ENCODE measurements at regions not wholly inside any gene's neighbourhood (a gene's known extent, or its start where the extent isn't known, plus 50 kb on each side); places are given as distances from the start of the nearest gene placed in this dataset.

DNA sequence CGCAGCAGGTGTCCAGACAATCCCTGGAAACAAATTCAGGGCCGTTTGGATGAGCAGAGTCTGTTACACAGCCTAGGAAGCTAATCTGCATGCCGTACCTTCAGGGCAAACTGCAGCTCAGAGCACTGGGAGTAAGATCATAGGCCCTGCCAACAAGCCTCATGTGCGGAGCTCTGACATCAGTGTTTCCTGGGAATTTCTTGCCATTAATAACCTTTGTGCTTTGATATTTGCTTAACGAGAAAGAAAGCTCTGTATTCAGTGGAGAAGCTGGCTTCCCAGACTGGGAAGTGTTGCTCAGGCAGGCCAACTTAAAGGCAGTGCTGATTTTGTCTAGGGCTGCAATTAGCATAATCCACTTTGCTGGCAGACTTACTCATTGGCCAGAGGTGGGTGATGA lies 116.1 kb upstream of the KLHL25 start:
- Mint-ChIP-seq H3K36me3 (no peaks in the 10 kb centered on the region), H3K4me3 (no peak overlapping the region)

DNA sequence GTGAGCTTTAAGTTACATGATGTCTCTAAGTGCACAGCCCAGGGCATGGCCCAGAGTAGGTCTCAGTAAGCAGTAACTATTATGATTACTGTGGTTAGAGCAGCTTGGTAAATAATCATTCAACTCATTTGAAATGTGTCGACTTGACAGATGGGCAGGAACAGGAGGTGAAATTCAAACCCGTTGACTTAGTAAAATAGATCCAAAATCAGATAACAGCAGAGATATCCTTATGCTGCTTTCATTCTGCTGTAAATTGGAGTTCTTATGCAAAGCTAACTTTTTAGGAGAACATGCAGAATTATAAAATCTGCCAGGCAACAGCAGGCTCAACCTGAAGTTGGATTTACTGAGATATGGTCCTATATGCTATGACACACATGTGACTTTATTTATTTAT lies 118.7 kb upstream of the KLHL25 start:
- ATAC-seq (no peak), DNase-seq (ENCODE audit: low spot score in 2 of 2) (no peak)
- Mint-ChIP-seq H3K9me3 (no peaks in the 10 kb centered on the region), H3K4me1 (no peaks in the 10 kb centered on the region), H3K4me3 (no peak overlapping the region), H3K27ac (no peak overlapping the region), H3K36me3 (no peaks in the 10 kb centered on the region)

More for the DNA sequence above, 116.1 kb upstream of the KLHL25 start:
- no peak for DNase-seq (ENCODE audit: low spot score in 2 of 2)
- no peak for ATAC-seq
- Mint-ChIP-seq H3K9me3 (no peaks in the 10 kb centered on the region), H3K4me1 (no peaks in the 10 kb centered on the region), H3K27ac (no peak overlapping the region)

GRCh38 chr15:85920956-85921355 lies 126.2 kb upstream of the KLHL25 start:
- Mint-ChIP-seq H3K36me3 (no peaks in the 10 kb centered on the region), H3K4me1 (no peaks in the 10 kb centered on the region), H3K4me3 (no peak overlapping the region), H3K27ac (no peak overlapping the region), H3K9me3 (no peaks in the 10 kb centered on the region)
- ATAC-seq (no peak), DNase-seq (ENCODE audit: low spot score in 2 of 2) (no peak)

- Mint-ChIP-seq H3K9me3 (no peaks in the 10 kb centered on the region), H3K4me1 (peaks cover 13% of the 10 kb centered on the region), H3K27ac (no peak overlapping the region), H3K36me3 (no peaks in the 10 kb centered on the region), H3K4me3 (no peak overlapping the region)
- ATAC-seq (no peak), DNase-seq (ENCODE audit: low spot score in 2 of 2) (no peak)
Measured at GRCh38 chr15:85924088-85924487, 129.4 kb upstream of the KLHL25 start.

- peaks cover 13% of the 10 kb centered on the region for H3K4me1 Mint-ChIP-seq
Measured at GRCh38 chr15:85925649-85926237, 131.0 kb upstream of the KLHL25 start.

DNA sequence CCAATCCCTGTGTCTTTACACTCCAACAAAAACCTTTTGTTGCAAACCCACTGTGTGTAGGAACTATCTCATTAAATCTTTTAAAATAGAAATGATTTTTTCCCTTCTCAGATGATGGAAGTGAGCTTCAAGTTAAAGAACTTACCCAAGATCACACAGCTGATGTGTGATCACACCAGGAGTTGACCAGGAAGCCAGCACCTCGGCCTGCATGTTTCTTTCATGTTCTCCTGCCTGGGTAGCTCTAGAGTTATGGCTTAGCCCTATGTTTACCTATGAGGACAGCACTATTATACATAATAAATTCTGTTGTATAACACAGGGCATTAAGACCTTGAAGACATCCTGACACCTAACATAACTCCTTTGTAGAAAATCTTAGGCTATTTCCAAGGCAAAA lies 132.1 kb upstream of the KLHL25 start:
- Mint-ChIP-seq H3K9me3 (no peaks in the 10 kb centered on the region), H3K27ac (no peak overlapping the region), H3K4me1 (peaks cover 20% of the 10 kb centered on the region), H3K36me3 (no peaks in the 10 kb centered on the region), H3K4me3 (no peak overlapping the region)
- DNase-seq (ENCODE audit: low spot score in 2 of 2) (no peak), ATAC-seq (no peak)

More at GRCh38 chr15:85925649-85926237, 131.0 kb upstream of the KLHL25 start:
- ATAC-seq = no peak
- H3K27ac Mint-ChIP-seq = no peak overlapping the region
- no peak overlapping the region for H3K4me3 Mint-ChIP-seq
- no peaks in the 10 kb centered on the region for H3K9me3 Mint-ChIP-seq
- H3K36me3 Mint-ChIP-seq = no peaks in the 10 kb centered on the region
- no peak for DNase-seq (ENCODE audit: low spot score in 2 of 2)

DNA sequence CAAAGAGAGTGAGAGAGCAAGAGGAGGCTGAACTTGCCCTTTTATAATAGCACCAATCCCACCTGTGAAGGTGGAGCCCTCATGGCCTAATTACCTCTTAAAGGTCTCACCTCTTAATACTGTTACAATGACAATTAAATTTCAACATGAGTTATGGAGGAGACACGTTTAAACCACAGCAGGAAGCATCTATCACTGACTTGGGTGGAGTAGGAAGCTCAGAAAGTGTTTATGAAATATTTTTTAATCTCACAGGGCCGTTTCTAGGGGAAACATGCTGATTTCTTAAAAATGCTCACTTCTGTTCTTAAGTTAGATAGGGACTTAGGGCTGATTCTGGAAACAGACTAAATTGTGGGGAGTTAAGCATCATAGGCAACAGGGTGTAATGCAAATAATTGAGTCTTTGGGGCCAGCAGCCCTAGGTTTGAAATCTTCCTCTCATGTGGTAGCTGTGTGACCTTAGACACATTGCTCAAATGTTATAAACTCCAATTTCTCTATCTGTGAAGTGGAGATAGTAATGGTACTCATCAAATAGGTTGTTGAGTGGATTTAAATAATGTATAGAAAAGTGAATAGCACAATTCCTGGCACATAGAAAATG lies 133.3 kb upstream of the KLHL25 start:
- DNase-seq (ENCODE audit: low spot score in 2 of 2) (no peak), ATAC-seq (no peak)
- Mint-ChIP-seq H3K4me1 (peaks cover 20% of the 10 kb centered on the region), H3K4me3 (no peak overlapping the region), H3K36me3 (no peaks in the 10 kb centered on the region), H3K27ac (no peak overlapping the region), H3K9me3 (no peaks in the 10 kb centered on the region)

- H3K9me3 Mint-ChIP-seq = no peaks in the 10 kb centered on the region
- no peak for DNase-seq (ENCODE audit: low spot score in 2 of 2)
- no peaks in the 10 kb centered on the region for H3K36me3 Mint-ChIP-seq
- H3K4me3 Mint-ChIP-seq = no peak overlapping the region
- peaks cover 20% of the 10 kb centered on the region for H3K4me1 Mint-ChIP-seq
- no peak overlapping the region for H3K27ac Mint-ChIP-seq
- no peak for ATAC-seq
Measured at GRCh38 chr15:85929786-85930185, 135.1 kb upstream of the KLHL25 start.

DNA sequence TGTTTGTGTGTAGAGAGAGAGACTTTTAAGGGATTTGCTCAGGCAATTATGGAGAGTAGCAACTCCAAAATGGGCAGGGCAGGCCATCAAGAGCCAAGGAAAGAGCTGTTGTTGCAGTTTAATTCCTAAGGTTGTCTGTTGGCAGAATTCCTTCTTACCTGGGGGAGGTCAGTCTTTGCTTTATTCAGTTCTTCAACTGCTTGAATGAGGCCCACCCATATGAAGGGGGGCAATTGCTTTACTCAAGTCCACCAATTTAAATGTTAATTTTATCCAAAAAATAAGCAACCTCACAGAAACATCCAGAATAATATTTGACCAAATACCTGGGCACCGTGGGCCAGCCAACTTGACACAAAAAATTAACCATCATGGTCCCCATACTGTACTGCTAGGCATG lies 137.7 kb upstream of the KLHL25 start:
- Mint-ChIP-seq H3K4me3 (no peak overlapping the region), H3K4me1 (peaks cover 17% of the 10 kb centered on the region), H3K36me3 (no peaks in the 10 kb centered on the region), H3K9me3 (no peaks in the 10 kb centered on the region), H3K27ac (no peak overlapping the region)
- no peak for DNase-seq (ENCODE audit: low spot score in 2 of 2)
- ATAC-seq = no peak

GRCh38 chr15:85934691-85935090 lies 140.0 kb upstream of the KLHL25 start:
- Mint-ChIP-seq H3K27ac (no peak overlapping the region), H3K36me3 (no peaks in the 10 kb centered on the region), H3K4me3 (no peak overlapping the region), H3K4me1 (peaks cover 7% of the 10 kb centered on the region), H3K9me3 (no peaks in the 10 kb centered on the region)
- ATAC-seq (no peak), DNase-seq (ENCODE audit: low spot score in 2 of 2) (no peak)

DNA sequence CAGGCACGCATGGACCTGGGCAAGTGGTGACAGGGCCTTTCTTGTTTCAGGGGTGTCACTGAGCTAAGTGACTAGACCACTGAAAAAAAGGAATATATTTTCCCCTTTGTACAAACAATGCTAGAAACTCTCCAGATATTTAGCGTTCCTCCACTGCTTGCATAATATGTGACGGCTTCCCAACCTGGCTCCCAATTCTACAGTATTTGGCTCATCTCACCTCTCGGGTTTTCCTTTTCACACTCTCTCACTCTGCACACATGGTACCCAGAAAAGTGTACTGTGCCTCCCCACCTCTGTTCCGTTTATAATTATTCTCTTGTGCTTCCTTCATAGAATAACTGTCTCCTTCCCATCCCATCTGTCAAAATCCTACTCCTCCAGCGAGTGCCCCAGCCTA lies 140.5 kb upstream of the KLHL25 start:
- no peak overlapping the region for H3K27ac Mint-ChIP-seq
- H3K36me3 Mint-ChIP-seq = no peaks in the 10 kb centered on the region
- ATAC-seq = no peak
- peaks cover 7% of the 10 kb centered on the region for H3K4me1 Mint-ChIP-seq
- H3K9me3 Mint-ChIP-seq = no peaks in the 10 kb centered on the region
- no peak for DNase-seq (ENCODE audit: low spot score in 2 of 2)
- H3K4me3 Mint-ChIP-seq = no peak overlapping the region

- Mint-ChIP-seq H3K36me3 (no peaks in the 10 kb centered on the region), H3K4me1 (no peaks in the 10 kb centered on the region), H3K4me3 (no peak overlapping the region), H3K27ac (no peak overlapping the region), H3K9me3 (no peaks in the 10 kb centered on the region)
- ATAC-seq (no peak), DNase-seq (ENCODE audit: low spot score in 2 of 2) (no peak)
Measured at GRCh38 chr15:85937661-85938060, 142.0 kb upstream of the AGBL1 start.

- no peak for ATAC-seq
- H3K4me1 Mint-ChIP-seq = no peaks in the 10 kb centered on the region
- no peak overlapping the region for H3K27ac Mint-ChIP-seq
- no peak overlapping the region for H3K4me3 Mint-ChIP-seq
- H3K36me3 Mint-ChIP-seq = no peaks in the 10 kb centered on the region
- no peaks in the 10 kb centered on the region for H3K9me3 Mint-ChIP-seq
- DNase-seq (ENCODE audit: low spot score in 2 of 2) = no peak
Measured at GRCh38 chr15:85941186-85941855, 138.3 kb upstream of the AGBL1 start.

GRCh38 chr15:85942632-85943031 lies 137.0 kb upstream of the AGBL1 start:
- Mint-ChIP-seq H3K9me3 (no peaks in the 10 kb centered on the region), H3K4me1 (no peaks in the 10 kb centered on the region), H3K4me3 (no peak overlapping the region), H3K27ac (no peak overlapping the region), H3K36me3 (no peaks in the 10 kb centered on the region)
- no peak for DNase-seq (ENCODE audit: low spot score in 2 of 2)
- no peak for ATAC-seq

- no peak overlapping the region for H3K27ac Mint-ChIP-seq
- H3K4me3 Mint-ChIP-seq = no peak overlapping the region
- DNase-seq (ENCODE audit: low spot score in 2 of 2) (no peak), ATAC-seq (no peak)
- H3K4me1 Mint-ChIP-seq = no peaks in the 10 kb centered on the region
- H3K9me3 Mint-ChIP-seq = no peaks in the 10 kb centered on the region
- no peaks in the 10 kb centered on the region for H3K36me3 Mint-ChIP-seq
Measured at GRCh38 chr15:85943151-85943550, 136.5 kb upstream of the AGBL1 start.

DNA sequence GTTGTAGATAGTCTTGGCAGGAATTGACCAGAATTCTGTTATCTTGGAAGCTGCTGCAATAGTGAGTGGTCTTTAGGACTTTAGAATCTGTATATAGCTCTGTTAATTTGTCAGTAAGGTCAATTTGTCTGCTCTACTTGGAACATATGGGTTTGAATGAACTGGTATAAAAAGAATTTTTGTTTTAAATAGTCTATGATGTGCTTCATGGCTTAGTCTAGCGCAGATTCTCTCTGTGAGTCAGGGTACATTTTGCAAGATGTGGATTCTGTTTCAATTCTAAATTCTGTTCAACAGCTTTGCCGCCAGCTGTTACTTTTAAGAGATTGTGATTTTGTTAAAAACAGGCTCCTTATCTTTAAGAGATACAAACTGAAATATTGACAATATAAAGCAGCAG lies 135.9 kb upstream of the AGBL1 start:
- H3K4me1 Mint-ChIP-seq = no peaks in the 10 kb centered on the region
- H3K4me3 Mint-ChIP-seq = no peak overlapping the region
- H3K36me3 Mint-ChIP-seq = no peaks in the 10 kb centered on the region
- no peaks in the 10 kb centered on the region for H3K9me3 Mint-ChIP-seq
- no peak overlapping the region for H3K27ac Mint-ChIP-seq
- no peak for DNase-seq (ENCODE audit: low spot score in 2 of 2)
- ATAC-seq = no peak
